Body of pancreas (tissue), 4 donors: ENCODE measurements at regions not wholly inside any gene's neighbourhood (a gene's known extent, or its start where the extent isn't known, plus 50 kb on each side); places are given as distances from the start of the nearest gene placed in this dataset.

Source experiments
- POLR2A ChIP-seq, 3 donors: fragments of 450-650 bp; IDR thresholded peaks; one replicate each; pipeline ENCODE4 v1.6.1; 2016; ENCODE audit warnings: antibody characterized with exemption in 3 of 3, mild to moderate bottlenecking in 2 of 3
- TF ChIP-seq, protein P1 (sequence below), 7 experiments: fragments of 450-650 bp in 4 of 7; fragments of 200-600 bp in 3 of 7; sonication (generic) in 3 of 7; IDR thresholded peaks; one replicate each; pipeline ENCODE4 v1.5.1; 2016 to 2019; ENCODE audit warnings: antibody characterized with exemption in 7 of 7

GRCh38 chr16:8299635-8300034 lies 290.7 kb downstream of the TMEM114 start:
- TF ChIP-seq, protein P1, sequence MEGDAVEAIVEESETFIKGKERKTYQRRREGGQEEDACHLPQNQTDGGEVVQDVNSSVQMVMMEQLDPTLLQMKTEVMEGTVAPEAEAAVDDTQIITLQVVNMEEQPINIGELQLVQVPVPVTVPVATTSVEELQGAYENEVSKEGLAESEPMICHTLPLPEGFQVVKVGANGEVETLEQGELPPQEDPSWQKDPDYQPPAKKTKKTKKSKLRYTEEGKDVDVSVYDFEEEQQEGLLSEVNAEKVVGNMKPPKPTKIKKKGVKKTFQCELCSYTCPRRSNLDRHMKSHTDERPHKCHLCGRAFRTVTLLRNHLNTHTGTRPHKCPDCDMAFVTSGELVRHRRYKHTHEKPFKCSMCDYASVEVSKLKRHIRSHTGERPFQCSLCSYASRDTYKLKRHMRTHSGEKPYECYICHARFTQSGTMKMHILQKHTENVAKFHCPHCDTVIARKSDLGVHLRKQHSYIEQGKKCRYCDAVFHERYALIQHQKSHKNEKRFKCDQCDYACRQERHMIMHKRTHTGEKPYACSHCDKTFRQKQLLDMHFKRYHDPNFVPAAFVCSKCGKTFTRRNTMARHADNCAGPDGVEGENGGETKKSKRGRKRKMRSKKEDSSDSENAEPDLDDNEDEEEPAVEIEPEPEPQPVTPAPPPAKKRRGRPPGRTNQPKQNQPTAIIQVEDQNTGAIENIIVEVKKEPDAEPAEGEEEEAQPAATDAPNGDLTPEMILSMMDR (IDR thresholded peaks at IDR 0.05), result no peak
- no peak for TF ChIP-seq POLR2A (IDR thresholded peaks at IDR 0.05)
